ENCODE measurements at regions not wholly inside any gene's neighbourhood (a gene's known extent, or its start where the extent isn't known, plus 50 kb on each side); places are given as distances from the start of the nearest gene placed in this dataset.

GRCh38 chr11:70491696-70492472 lies 93.6 kb downstream of the CTTN start:
- TF ChIP-seq CTCF (IDR thresholded peaks at IDR 0.05), result no peak
- no peak for TF ChIP-seq POLR2A (IDR thresholded peaks at IDR 0.05)
- TF ChIP-seq EP300 (IDR thresholded peaks at IDR 0.05), result no peak

All from ovary (tissue), 3 donors.